HepG2 (cell line): ENCODE measurements at regions not wholly inside any gene's neighbourhood (a gene's known extent, or its start where the extent isn't known, plus 50 kb on each side); places are given as distances from the start of the nearest gene placed in this dataset.

Experiments
- ATAC-seq: fragments of 200-7000 bp; cut with Tn5 transposase; 3 replicates; pipeline ENCODE4 v1.9.1; 2020; ENCODE audit warnings: mild to moderate bottlenecking, moderate library complexity
- BruUV-seq: library from RNA; stranded (reverse); fragments of 400-500 nt; replicated peaks from 2 replicates; lab custom pipeline; 2021; lab: Mats Ljungman, UMichigan
- CTCF ChIA-PET: fragments of 300-600 bp; formaldehyde crosslinking; extraction: SDS; loops from one replicate; lab custom pipeline; 2021; ENCODE audit warnings: low total read pairs, inconsistent platforms, low intra/inter-chr PET ratio; lab: Yijun Ruan, JAX
- POLR2A ChIA-PET: fragments of 350-600 bp; sonication (Branson Sonifier 250); formaldehyde crosslinking; loops from one replicate; lab custom pipeline; 2020; ENCODE audit warnings: antibody characterized with exemption, inconsistent platforms; lab: Yijun Ruan, JAX
- DNase-seq: peaks from one replicate; pipeline ENCODE4 v3.0.0-alpha.2; 2015; ENCODE audit warnings: low spot score
- FAIRE-seq: peaks from 3 replicates; lab custom pipeline; 2011; peaks lifted over from hg19 to GRCh38; lab: Jason Lieb, UNC
- H2AFZ ChIP-seq: one replicate; pipeline ENCODE4 v1.6.1; 2011; ENCODE audit warnings: low read length, inconsistent platforms
- H3K27ac ChIP-seq: fragments of 300-600 bp; 3 replicates; pipeline ENCODE4 v1.8.0; 2011; ENCODE audit warnings: mixed run types, mild to moderate bottlenecking, mixed read lengths, low read length, inconsistent platforms; ENCODE audit not compliant: insufficient read depth; ENCODE audit errors: extremely low read length
- H3K27me3 ChIP-seq, 2 experiments: fragments of 200-600 bp in 1 of 2; 2 replicates in 1 of 2; 3 replicates in 1 of 2; pipeline versions ENCODE4 v1.6.0 to v1.8.0; 2011; ENCODE audit warnings: low read length in 2 of 2, mild to moderate bottlenecking in 2 of 2, moderate library complexity in 2 of 2, inconsistent platforms in 1 of 2; ENCODE audit not compliant: insufficient read depth in 2 of 2, control insufficient read depth in 1 of 2
- H3K36me3 ChIP-seq, 2 experiments: fragments of 200-600 bp in 1 of 2; replicated peaks in 1 of 2; 2 replicates in 1 of 2; 3 replicates in 1 of 2; pipeline versions ENCODE4 v1.5.1 to v1.8.0; 2011; ENCODE audit warnings: low read length in 2 of 2, inconsistent platforms in 1 of 2; ENCODE audit not compliant: insufficient read depth in 2 of 2, control insufficient read depth in 1 of 2
- H3K4me1 ChIP-seq: 2 replicates; pipeline ENCODE4 v1.5.1; 2012; ENCODE audit warnings: low read length, inconsistent platforms; ENCODE audit not compliant: insufficient read depth
- H3K4me2 ChIP-seq: 2 replicates; pipeline ENCODE4 v1.6.0; 2011; ENCODE audit warnings: low read depth, low read length, inconsistent platforms
- H3K4me3 ChIP-seq, 3 experiments: fragments of 200-600 bp in 1 of 3; sonication (generic), shearing (Covaris generic) in 1 of 3; replicated peaks in 1 of 3; 2 replicates each; pipeline ENCODE4 v1.5.1; 2011 to 2016; ENCODE audit warnings: low read length in 3 of 3, inconsistent platforms in 2 of 3, low read depth in 2 of 3, mild to moderate bottlenecking in 2 of 3, control low read depth in 1 of 3, mixed read lengths in 1 of 3; ENCODE audit not compliant: insufficient read depth in 1 of 3
- H3K79me2 ChIP-seq: one replicate; pipeline ENCODE4 v1.6.1; 2011; ENCODE audit warnings: low read length, inconsistent platforms; ENCODE audit not compliant: insufficient read depth
- H3K9ac ChIP-seq: 2 replicates; pipeline ENCODE4 v1.6.0; 2011; ENCODE audit warnings: mild to moderate bottlenecking, low read depth, low read length, inconsistent platforms; ENCODE audit not compliant: insufficient read depth
- H3K9me3 ChIP-seq: 2 replicates; pipeline ENCODE4 v1.5.1; 2012; ENCODE audit warnings: mild to moderate bottlenecking, low read length
- H4K20me1 ChIP-seq: 2 replicates; pipeline ENCODE4 v1.6.0; 2011; ENCODE audit warnings: inconsistent platforms, mild to moderate bottlenecking, low read length, moderate library complexity; ENCODE audit not compliant: insufficient read depth
- ADNP ChIP-seq: sonication (generic); formaldehyde crosslinking; IDR thresholded peaks from 2 replicates; pipeline ENCODE4 v1.4.0; 2020; ENCODE audit warnings: missing genetic modification reagents
- ATF1 ChIP-seq: IDR thresholded peaks from 2 replicates; pipeline ENCODE4 v1.6.1; 2016; ENCODE audit warnings: mild to moderate bottlenecking, control low read depth
- CHCHD3 ChIP-seq: sonication (generic); formaldehyde crosslinking; IDR thresholded peaks from 2 replicates; pipeline ENCODE4 v1.8.0; 2022; ENCODE audit warnings: mild to moderate bottlenecking, missing genetic modification reagents, moderate library complexity
- FOXK2 ChIP-seq: fragments of 450-650 bp; IDR thresholded peaks from 2 replicates; pipeline ENCODE4 v1.6.1; 2016
- GTF3A ChIP-seq: sonication (generic); formaldehyde crosslinking; conservative IDR thresholded peaks from 2 replicates; pipeline ENCODE4 v1.4.0; 2020; ENCODE audit warnings: mild to moderate bottlenecking, missing genetic modification reagents
- GZF1 ChIP-seq: sonication (generic); formaldehyde crosslinking; IDR thresholded peaks from 2 replicates; pipeline ENCODE4 v1.5.1; 2020; ENCODE audit warnings: mild to moderate bottlenecking, missing genetic modification reagents
- HNRNPH1 ChIP-seq: fragments of 200-400 bp; formaldehyde crosslinking; optimal IDR thresholded peaks from 2 replicates; pipeline ENCODE3; 2017; ENCODE audit warnings: mild to moderate bottlenecking, low read depth, low read length
- KLF16 ChIP-seq, 2 experiments: sonication (generic) in 1 of 2; formaldehyde crosslinking in 1 of 2; IDR thresholded peaks; 2 replicates each; pipeline versions ENCODE4 v1.6.1 to v1.8.0; 2016 to 2023; ENCODE audit warnings: missing genetic modification reagents in 2 of 2, missing compliant biosample characterization in 1 of 2
- SATB2 ChIP-seq: sonication (generic); formaldehyde crosslinking; IDR thresholded peaks from 2 replicates; pipeline ENCODE4 v1.5.0; 2020; ENCODE audit warnings: missing genetic modification reagents
- TCF7L2 ChIP-seq: IDR thresholded peaks from 2 replicates; pipeline ENCODE4 v1.6.1; 2011; ENCODE audit warnings: mild to moderate bottlenecking, low read depth, low read length, moderate library complexity
- ZBTB37 ChIP-seq: sonication (generic); formaldehyde crosslinking; IDR thresholded peaks from 2 replicates; pipeline ENCODE4 v1.4.0; 2020; ENCODE audit warnings: mild to moderate bottlenecking, missing genetic modification reagents
- ZEB1 ChIP-seq: IDR thresholded peaks from 2 replicates; pipeline ENCODE4 v1.6.1; 2012; ENCODE audit warnings: mild to moderate bottlenecking, low read depth, inconsistent platforms; ENCODE audit not compliant: insufficient replicate concordance
- ZNF3 ChIP-seq: IDR thresholded peaks from 2 replicates; pipeline ENCODE4 v1.7.0; 2017; ENCODE audit warnings: inconsistent platforms
- ZNF337 ChIP-seq: sonication (generic); formaldehyde crosslinking; IDR thresholded peaks from 2 replicates; pipeline ENCODE4 v1.5.1; 2020; ENCODE audit warnings: missing genetic modification reagents, low read depth, mild to moderate bottlenecking, borderline replicate concordance
- ZNF484 ChIP-seq: sonication (generic); formaldehyde crosslinking; IDR thresholded peaks from 2 replicates; pipeline ENCODE4 v1.5.1; 2020; ENCODE audit warnings: mild to moderate bottlenecking, low read depth, missing genetic modification reagents, borderline replicate concordance
- ZNF713 ChIP-seq: sonication (generic); formaldehyde crosslinking; IDR thresholded peaks from 2 replicates; pipeline ENCODE4 v1.4.0; 2020; ENCODE audit warnings: mild to moderate bottlenecking, missing genetic modification reagents
- ZNF761 ChIP-seq: sonication (generic); formaldehyde crosslinking; conservative IDR thresholded peaks from 2 replicates; pipeline ENCODE4 v1.4.0; 2020; ENCODE audit warnings: mild to moderate bottlenecking, missing genetic modification reagents
- WGBS: methylation state at CpG from one replicate; pipeline ENCODE4 v1.1.6; 2017; ENCODE audit warnings: low lambda C conversion rate; 5-methylcytosine and 5-hydroxymethylcytosine counted together
- in situ Hi-C: cut with HindIII; loops from 2 replicates; pipeline ENCODE4 v1.10.0; 2017; ENCODE audit warnings: low pct_unique_long_range_greater_than_20kb; ENCODE audit not compliant: extremely low pct_ligation_motif_present
- intact Hi-C: fragments of 100-400 bp; cut with micrococcal nuclease; formaldehyde crosslinking; loops from one replicate; pipeline ENCODE4 v1.10.0; 2022; ENCODE audit not compliant: unreplicated experiment
- TF ChIP-seq, protein P1 (sequence below): IDR thresholded peaks from 2 replicates; pipeline ENCODE4 v1.6.1; 2016; ENCODE audit warnings: missing compliant biosample characterization, missing genetic modification reagents, borderline replicate concordance
- TF ChIP-seq, protein P2 (sequence below): sonication (generic); formaldehyde crosslinking; IDR thresholded peaks from 2 replicates; pipeline ENCODE4 v1.8.1; 2023; ENCODE audit warnings: mild to moderate bottlenecking, inconsistent platforms, moderate library complexity, missing genetic modification reagents, borderline replicate concordance

DNA sequence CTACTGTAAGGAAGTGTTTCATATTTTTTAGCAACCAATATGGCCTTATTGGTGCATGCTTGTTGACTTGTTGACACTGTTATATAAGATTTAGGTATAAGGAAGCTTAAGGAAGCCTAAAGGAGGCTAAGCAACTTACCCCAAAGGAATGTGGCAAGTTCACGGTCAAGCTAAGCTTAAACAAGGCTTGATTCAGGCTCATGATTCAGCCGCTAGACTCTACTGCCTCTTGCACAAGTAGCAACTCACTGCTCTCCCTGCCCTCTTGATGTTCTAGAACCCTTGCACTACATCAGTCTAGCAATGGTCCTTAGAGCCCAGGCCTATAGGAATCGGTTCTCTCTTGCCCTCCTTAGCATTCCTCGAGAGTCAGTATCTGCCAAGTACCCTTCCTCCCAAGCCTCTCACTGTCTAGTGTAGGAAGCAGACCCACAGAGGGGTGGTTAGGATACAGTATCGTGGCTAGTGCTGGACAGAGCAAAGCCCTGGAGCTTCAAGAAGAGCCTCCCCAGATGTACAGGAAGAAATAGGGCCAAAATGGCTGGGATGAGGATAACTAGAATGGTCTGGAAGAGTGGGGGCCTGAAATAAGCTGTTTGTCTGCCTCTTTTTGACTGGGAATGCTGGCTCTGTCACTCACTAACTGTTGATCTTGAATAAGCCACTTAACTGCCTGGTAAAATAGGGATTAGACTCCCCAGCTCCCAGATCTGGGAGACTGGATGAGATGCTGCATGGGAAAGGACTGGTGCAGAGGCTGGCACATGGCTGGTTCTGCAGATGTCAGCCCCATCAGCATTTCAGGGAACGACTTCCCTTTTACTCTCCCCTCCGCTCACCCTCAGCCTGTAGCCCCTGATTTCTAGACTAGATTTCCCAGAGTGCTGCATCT lies 122.2 kb downstream of the NAV1 start (continued):
- TF ChIP-seq ZNF484 (CRISPR knock-in tag) (no peak), GTF3A (CRISPR knock-in tag) (no peak), ZNF761 (no peak), ATF1 (CRISPR knock-in tag) (no peak)
- TF ChIP-seq, protein P1, sequence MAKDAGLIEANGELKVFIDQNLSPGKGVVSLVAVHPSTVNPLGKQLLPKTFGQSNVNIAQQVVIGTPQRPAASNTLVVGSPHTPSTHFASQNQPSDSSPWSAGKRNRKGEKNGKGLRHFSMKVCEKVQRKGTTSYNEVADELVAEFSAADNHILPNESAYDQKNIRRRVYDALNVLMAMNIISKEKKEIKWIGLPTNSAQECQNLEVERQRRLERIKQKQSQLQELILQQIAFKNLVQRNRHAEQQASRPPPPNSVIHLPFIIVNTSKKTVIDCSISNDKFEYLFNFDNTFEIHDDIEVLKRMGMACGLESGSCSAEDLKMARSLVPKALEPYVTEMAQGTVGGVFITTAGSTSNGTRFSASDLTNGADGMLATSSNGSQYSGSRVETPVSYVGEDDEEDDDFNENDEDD, result no peak

DNA sequence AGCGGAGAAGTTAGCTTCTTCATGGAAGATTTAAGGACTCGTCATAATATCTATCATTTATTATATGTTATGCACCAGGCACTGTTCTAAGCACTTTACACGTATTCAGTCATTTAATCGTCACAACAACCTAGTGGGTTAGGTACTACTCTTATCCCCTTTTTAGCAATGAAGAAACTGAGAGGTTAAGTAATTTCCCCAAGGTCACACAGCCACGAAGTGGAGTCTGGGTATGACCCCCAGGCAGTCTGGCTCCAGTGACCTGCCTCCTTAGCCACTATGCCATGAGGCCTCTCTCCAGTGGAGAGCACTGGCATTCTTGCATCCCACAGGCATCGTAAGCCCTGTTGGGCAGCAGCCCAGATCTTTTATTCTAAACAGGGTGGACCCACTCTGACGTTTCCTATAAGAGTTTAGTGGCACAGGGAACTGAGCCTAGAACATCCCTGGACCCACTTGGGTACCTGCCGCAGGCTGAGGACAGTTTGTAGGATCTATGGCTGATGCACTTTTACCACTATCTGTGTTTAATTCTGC lies 123.0 kb downstream of the NAV1 start:
- H3K27ac ChIP-seq, result no peak overlapping the region
- no TSS peak for BruUV-seq
- POLR2A ChIA-PET, result no interaction called here
- in situ Hi-C loops (no loop called here), intact Hi-C loops (no loop called here)
- H3K9ac ChIP-seq, result no peak overlapping the region
- WGBS, result 34% methylated on average over 6 of the region's 8 CpGs
- H3K4me1 ChIP-seq, result no peaks in the 10 kb centered on the region
- H3K4me3 ChIP-seq, result no peak overlapping the region
- H3K36me3 ChIP-seq, result no peaks in the 10 kb centered on the region
- no peak for ATAC-seq
- DNase-seq, result no peak
- H4K20me1 ChIP-seq, result no peaks in the 10 kb centered on the region
- H3K79me2 ChIP-seq, result no peaks in the 10 kb centered on the region
- H3K27me3 ChIP-seq, result peaks cover 3 to 17% of the 10 kb centered on the region in 2 experiments; a peak in 4 of 5 replicates
- H3K9me3 ChIP-seq, result no peaks in the 10 kb centered on the region
- H2AFZ ChIP-seq, result no peak overlapping the region
- CTCF ChIA-PET, result no interaction called here
- no peak for FAIRE-seq
- no peak overlapping the region for H3K4me2 ChIP-seq
- no peak for TF ChIP-seq ADNP
- TF ChIP-seq HNRNPH1, result no peak
- TF ChIP-seq, protein P2, sequence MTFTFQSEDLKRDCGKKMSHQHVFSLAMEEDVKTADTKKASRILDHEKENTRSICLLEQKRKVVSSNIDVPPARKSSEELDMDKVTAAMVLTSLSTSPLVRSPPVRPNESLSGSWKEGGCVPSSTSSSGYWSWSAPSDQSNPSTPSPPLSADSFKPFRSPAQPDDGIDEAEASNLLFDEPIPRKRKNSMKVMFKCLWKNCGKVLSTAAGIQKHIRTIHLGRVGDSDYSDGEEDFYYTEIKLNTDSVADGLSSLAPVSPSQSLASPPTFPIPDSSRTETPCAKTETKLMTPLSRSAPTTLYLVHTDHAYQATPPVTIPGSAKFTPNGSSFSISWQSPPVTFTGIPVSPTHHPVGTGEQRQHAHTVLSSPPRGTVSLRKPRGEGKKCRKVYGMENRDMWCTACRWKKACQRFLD (CRISPR knock-in tag), result no peak
- no peak for TF ChIP-seq TCF7L2
- no peak for TF ChIP-seq ZEB1
- TF ChIP-seq GZF1 (CRISPR knock-in tag), result no peak
- no peak for TF ChIP-seq ZNF713 (CRISPR knock-in tag)
- TF ChIP-seq ZBTB37 (CRISPR knock-in tag), result no peak
- TF ChIP-seq KLF16 (CRISPR knock-in tag; IDR thresholded peaks at IDR 0.05), result no peak
- TF ChIP-seq CHCHD3 (CRISPR knock-in tag), result no peak
- TF ChIP-seq ZNF337, result no peak
- TF ChIP-seq SATB2 (CRISPR knock-in tag), result no peak
- TF ChIP-seq FOXK2, result no peak
- no peak for TF ChIP-seq ZNF3 (CRISPR knock-in tag)
